OCI-LY7 (cell line): ENCODE measurements at regions not wholly inside any gene's neighbourhood (a gene's known extent, or its start where the extent isn't known, plus 50 kb on each side); places are given as distances from the start of the nearest gene placed in this dataset.

ENCODE experiments used
- BruUV-seq: library from RNA; stranded (reverse); fragments of 400-500 nt; replicated peaks from 2 replicates; lab custom pipeline; 2021; lab: Mats Ljungman, UMichigan
- CTCF ChIA-PET: fragments of 300-600 bp; sonication (Branson Sonifier 250); formaldehyde crosslinking; loops from one replicate; lab custom pipeline; 2022; ENCODE audit warnings: antibody characterized with exemption; ENCODE audit not compliant: unreplicated experiment; lab: Charles Lee
- POLR2A ChIA-PET: fragments of 300-600 bp; sonication (Branson Sonifier 250); formaldehyde crosslinking; loops from one replicate; lab custom pipeline; 2022; ENCODE audit warnings: antibody characterized with exemption; lab: Charles Lee
- DNase-seq: peaks from one replicate; pipeline ENCODE4 v3.0.0-alpha.2; 2015; ENCODE audit warnings: low spot score
- H2AFZ ChIP-seq: fragments of 200-600 bp; sonication (generic), shearing (Covaris generic); 2 replicates; pipeline ENCODE4 v1.6.1; 2014; ENCODE audit warnings: mild to moderate bottlenecking, antibody characterized with exemption, low read length, moderate library complexity
- H3K27ac ChIP-seq: fragments of 200-600 bp; sonication (generic); 2 replicates; pipeline ENCODE4 v1.5.1; 2014; ENCODE audit warnings: mixed run types, low read depth, mild to moderate bottlenecking, moderate library complexity, low read length, inconsistent platforms; ENCODE audit not compliant: poor library complexity, severe bottlenecking
- H3K36me3 ChIP-seq: fragments of 200-600 bp; sonication (generic); 2 replicates; pipeline ENCODE4 v1.6.1; 2014; ENCODE audit warnings: mild to moderate bottlenecking, antibody characterized with exemption, low read length, moderate library complexity, mixed read lengths; ENCODE audit not compliant: insufficient read depth
- H3K4me1 ChIP-seq: fragments of 200-600 bp; sonication (generic); 2 replicates; pipeline ENCODE4 v1.5.1; 2014; ENCODE audit warnings: mild to moderate bottlenecking, low read length; ENCODE audit not compliant: insufficient read depth, poor library complexity, severe bottlenecking
- H3K4me2 ChIP-seq: fragments of 200-600 bp; sonication (generic); 2 replicates; pipeline ENCODE4 v1.6.1; 2014; ENCODE audit warnings: mild to moderate bottlenecking, low read length
- H3K4me3 ChIP-seq: fragments of 200-600 bp; sonication (generic); 2 replicates; pipeline ENCODE4 v1.5.1; 2014; ENCODE audit warnings: mild to moderate bottlenecking, low read depth, low read length; ENCODE audit not compliant: poor library complexity, severe bottlenecking
- H3K79me2 ChIP-seq: fragments of 200-600 bp; sonication (generic); 2 replicates; pipeline ENCODE4 v1.6.1; 2016; ENCODE audit warnings: low read depth, mild to moderate bottlenecking, low read length, moderate library complexity, mixed read lengths; ENCODE audit not compliant: insufficient read depth
- H3K9me2 ChIP-seq: fragments of 200-600 bp; sonication (generic); 2 replicates; pipeline ENCODE4 v1.6.1; 2016; ENCODE audit warnings: mild to moderate bottlenecking, low read length, mixed read lengths; ENCODE audit not compliant: insufficient read depth
- H3K9me3 ChIP-seq: fragments of 200-600 bp; sonication (generic); 2 replicates; pipeline ENCODE4 v1.6.1; 2014; ENCODE audit warnings: mild to moderate bottlenecking, mixed run types, low read length, mixed read lengths
- H4K20me1 ChIP-seq: fragments of 200-600 bp; sonication (generic); 2 replicates; pipeline ENCODE4 v1.6.1; 2014; ENCODE audit warnings: mild to moderate bottlenecking, antibody characterized with exemption, low read length, moderate library complexity, mixed read lengths; ENCODE audit not compliant: insufficient read depth
- CTCF ChIP-seq: fragments of 200-600 bp; sonication (generic); conservative IDR thresholded peaks from 2 replicates; pipeline ENCODE4 v1.5.1; 2014; ENCODE audit warnings: mild to moderate bottlenecking, antibody characterized with exemption, low read length, moderate library complexity, mixed read lengths
- EZH2phosphoT487 ChIP-seq: fragments of 200-600 bp; sonication (generic); IDR thresholded peaks from 2 replicates; pipeline ENCODE4 v1.6.1; 2018; ENCODE audit warnings: low read depth, borderline replicate concordance, mild to moderate bottlenecking, mixed run types, antibody characterized with exemption, low read length, moderate library complexity, mixed read lengths
- intact Hi-C: fragments of 100-400 bp; cut with micrococcal nuclease; formaldehyde crosslinking; loops from one replicate; pipeline ENCODE4 v1.10.0; 2022; ENCODE audit not compliant: unreplicated experiment

DNA sequence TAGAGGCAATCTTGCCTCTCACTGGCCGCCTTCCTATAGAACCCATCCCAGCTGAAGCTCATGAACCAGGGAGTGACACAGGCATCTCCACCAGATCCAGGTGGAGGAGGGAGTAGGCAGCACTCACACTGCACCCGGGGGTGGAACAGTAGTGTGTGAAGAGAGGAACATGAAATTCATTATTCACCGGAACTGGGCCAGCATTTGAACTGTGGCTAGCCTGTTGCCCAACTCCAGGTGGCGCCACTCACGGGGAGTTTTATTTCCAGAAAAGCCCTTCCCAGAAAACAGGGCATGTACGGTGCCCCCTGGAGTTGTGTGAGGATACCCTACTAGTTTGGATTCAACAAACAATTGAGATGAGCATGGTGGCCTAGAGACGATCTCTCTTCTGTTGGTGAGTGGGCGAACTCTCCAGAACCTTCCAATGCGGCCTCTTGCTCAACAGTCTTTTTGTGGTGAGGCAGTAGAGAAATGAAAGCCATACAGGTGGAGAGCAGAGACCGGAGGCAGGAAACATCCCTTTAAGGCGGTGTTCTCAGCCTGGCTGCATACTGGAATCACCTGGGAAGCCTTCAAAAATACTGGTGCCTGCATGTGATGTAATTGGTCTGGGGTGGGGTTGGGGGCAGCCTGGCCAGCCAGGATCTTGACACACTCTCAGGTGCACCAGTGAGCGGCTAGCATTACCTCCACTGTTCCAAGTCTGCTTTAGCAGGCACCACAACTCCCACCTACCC, 73.5 kb upstream of the NEDD4L start:
- Histone ChIP-seq H3K27ac (no peak overlapping the region), H3K9me3 (no peaks in the 10 kb centered on the region), H3K4me3 (no peak overlapping the region), H3K36me3 (no peaks in the 10 kb centered on the region), H3K4me1 (no peaks in the 10 kb centered on the region), H4K20me1 (no peaks in the 10 kb centered on the region), H3K9me2 (no peaks in the 10 kb centered on the region), H3K4me2 (no peak overlapping the region), H2AFZ (no peak overlapping the region), H3K79me2 (no peaks in the 10 kb centered on the region)
- TF ChIP-seq EZH2phosphoT487 (no peak), CTCF (peak; percentile 30; the same call in 1 of the 2 replicates)
- ChIA-PET POLR2A (no interaction called here), CTCF (no interaction called here)
- DNase-seq = no peak
- BruUV-seq = no TSS peak
- intact Hi-C loops = no loop called here

GRCh38 chr18:57969824-57970223, 74.2 kb upstream of the NEDD4L start:
- no peaks in the 10 kb centered on the region for H3K9me2 ChIP-seq
- no peak for TF ChIP-seq EZH2phosphoT487
- TF ChIP-seq CTCF = no peak
- intact Hi-C loops = loop anchor here (10.0 kb wide), 1 partner anchor 155 kb away; no protein-coding TSS in a partner anchor
- no peak overlapping the region for H2AFZ ChIP-seq
- BruUV-seq = no TSS peak
- ChIA-PET CTCF (no interaction called here), POLR2A (no interaction called here)
- H3K79me2 ChIP-seq = no peaks in the 10 kb centered on the region
- H3K27ac ChIP-seq = no peak overlapping the region
- DNase-seq = no peak
- H3K36me3 ChIP-seq = no peaks in the 10 kb centered on the region
- H3K4me1 ChIP-seq = no peaks in the 10 kb centered on the region
- no peak overlapping the region for H3K4me3 ChIP-seq
- no peak overlapping the region for H3K4me2 ChIP-seq
- H4K20me1 ChIP-seq = no peaks in the 10 kb centered on the region
- H3K9me3 ChIP-seq = no peaks in the 10 kb centered on the region

DNA sequence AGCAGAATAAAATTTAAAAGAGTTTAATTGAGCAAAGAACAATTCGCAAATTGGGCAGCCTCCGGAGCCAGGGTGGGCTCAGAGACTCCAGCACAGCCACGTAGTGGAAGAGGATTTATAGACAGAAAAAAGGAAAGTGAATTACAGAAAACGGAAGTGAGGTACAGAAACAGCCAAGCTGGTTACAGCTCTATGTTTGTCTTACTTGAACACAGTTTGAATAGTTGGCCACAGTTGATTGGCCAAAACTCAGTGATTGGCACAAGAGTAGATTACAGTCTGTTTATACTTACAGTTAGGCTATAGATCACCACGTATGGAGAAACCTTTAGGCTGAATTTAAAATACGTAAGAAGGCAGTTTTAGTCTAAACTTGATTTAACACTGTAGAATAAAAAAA, 78.8 kb upstream of the NEDD4L start:
- intact Hi-C loops = loop anchor here (10.0 kb wide), 1 partner anchor 160 kb away; no protein-coding TSS in a partner anchor
- no TSS peak for BruUV-seq
- POLR2A ChIA-PET = no interaction called here

More for the DNA sequence above, 78.8 kb upstream of the NEDD4L start:
- no peaks in the 10 kb centered on the region for H3K9me3 ChIP-seq
- CTCF ChIA-PET = no interaction called here
- H3K36me3 ChIP-seq = no peaks in the 10 kb centered on the region
- no peak overlapping the region for H3K27ac ChIP-seq
- H2AFZ ChIP-seq = no peak overlapping the region
- H3K9me2 ChIP-seq = no peaks in the 10 kb centered on the region
- no peaks in the 10 kb centered on the region for H3K79me2 ChIP-seq
- DNase-seq = no peak
- no peaks in the 10 kb centered on the region for H4K20me1 ChIP-seq
- no peaks in the 10 kb centered on the region for H3K4me1 ChIP-seq
- TF ChIP-seq CTCF (no peak), EZH2phosphoT487 (no peak)
- H3K4me2 ChIP-seq = no peak overlapping the region
- H3K4me3 ChIP-seq = no peak overlapping the region
